ENCODE measurements at regions not wholly inside any gene's neighbourhood (a gene's known extent, or its start where the extent isn't known, plus 50 kb on each side); places are given as distances from the start of the nearest gene placed in this dataset.
"Not testable (repeated sequence)": the region's sequence is repeated elsewhere in the genome, so short reads cannot be mapped to it uniquely, and the experiment has no call there.

DNA sequence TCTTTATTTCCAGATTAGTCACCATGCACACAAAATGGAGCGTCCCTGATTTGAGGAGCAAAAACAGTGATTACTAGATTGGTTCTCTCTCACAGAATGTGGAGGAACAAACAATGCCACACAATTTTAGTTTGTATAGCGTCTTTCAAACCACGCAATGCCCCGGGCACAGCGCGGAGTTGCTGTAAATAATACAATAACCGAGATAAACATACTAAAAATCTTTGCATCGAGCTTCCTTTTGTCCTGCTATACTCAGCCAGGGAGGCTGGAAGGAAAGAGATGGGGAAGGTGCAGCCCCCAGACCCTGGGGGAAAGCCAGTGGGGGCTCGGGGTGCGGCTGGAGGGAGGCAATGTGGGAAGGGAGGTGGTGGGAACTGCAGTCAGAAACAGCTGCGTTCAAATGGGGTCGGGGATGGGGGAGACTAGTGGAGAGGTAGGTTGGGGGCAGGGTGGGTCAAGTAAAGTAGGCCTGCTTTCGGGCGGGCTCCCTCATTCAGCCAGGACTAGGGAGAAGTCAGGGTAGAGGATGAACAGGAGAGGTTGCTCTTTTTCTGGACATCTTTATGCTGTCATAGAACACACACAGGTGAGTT is 366.3 kb downstream of the RPS6KC1 start:
- no peak for DNase-seq (ENCODE audit: low spot score)

DNA sequence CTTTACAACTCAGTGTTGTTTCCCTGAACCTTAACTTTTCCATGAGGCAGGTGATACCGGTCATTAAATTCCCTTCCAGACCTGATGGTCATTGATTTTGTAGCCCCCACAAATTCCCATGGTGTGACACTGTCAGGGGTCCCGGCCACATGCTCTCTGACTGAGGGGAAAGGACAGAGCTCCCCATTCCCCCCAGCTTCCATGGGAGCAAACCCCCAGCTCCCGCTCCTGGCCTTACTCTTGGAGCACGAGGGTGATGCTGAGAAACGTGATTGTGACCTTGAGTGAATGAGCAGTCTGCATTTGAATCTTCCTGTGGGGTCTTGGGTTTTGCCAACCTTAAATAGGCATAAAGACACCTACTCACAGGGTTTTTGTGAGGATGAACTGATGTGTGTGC is 366.8 kb downstream of the RPS6KC1 start:
- no peak for DNase-seq (ENCODE audit: low spot score)

DNA sequence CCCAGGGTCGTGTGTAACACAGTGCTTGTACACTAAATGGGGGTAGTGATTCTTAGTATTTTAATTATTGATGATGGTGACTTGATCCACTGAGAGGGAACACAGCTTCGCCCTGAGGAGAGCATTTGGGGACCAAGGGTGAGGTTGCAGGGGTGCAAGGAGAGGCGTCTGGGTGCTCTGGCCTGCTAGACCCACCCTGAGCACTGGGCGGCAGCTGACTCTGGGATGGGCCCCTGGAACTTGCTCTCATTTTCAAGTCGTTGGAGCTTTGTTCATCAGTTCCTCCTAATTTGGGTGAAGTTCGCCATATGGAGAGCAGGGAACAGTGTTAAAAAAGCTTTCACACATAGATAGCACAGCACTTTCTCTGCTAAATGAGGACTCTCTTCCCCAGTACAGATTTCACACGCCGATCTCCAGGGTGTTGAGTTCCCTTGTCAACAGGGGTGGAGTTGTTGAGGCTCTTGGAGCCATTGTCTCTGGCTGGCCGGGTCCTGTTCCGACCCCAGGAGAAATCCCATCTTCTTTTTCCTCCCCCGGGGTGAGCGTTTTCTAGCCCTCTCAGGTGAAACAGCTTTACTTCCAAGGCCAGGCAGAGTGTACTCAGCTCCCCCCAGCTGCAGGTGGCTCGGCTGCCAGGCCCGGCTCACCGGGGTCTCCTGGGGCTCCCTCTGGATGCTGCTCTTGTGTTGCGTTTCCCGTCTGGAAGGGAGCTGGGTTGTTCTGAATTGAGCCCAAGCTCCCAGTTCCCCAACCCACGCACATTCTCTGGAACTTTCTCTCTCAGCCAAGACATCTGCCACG is 367.4 kb downstream of the RPS6KC1 start:
- no peak for DNase-seq (ENCODE audit: low spot score)

DNA sequence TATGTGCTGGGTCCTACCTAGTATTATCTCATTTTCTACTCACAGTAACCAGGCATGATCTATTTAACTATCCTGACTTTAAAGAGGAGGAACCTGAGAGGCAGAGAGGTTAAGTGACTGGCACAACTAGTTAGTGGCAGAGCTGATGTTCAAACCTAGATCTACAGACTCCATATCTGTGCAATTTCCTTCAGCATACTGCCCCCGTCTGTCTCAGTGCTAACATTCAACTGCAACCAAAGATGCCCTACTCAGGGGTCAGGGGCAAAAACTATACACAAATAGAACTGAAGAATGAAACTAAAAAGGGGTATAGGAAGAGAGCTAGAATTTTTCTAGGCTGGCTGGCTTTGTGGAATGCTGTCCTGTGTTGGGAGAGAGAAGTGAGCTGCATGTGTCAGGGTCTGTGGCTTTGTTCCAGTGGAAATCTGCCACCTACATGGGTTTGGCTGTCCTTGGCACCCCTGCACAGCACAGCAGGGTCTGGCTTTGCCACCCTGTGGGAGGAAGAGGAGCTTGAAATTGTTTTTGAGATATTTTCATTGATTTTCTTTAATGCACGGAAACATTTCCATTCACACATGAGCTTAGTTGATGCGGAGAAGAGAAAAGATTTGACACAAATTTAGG is 368.5 kb downstream of the RPS6KC1 start:
- DNase-seq (ENCODE audit: low spot score) = no peak

DNA sequence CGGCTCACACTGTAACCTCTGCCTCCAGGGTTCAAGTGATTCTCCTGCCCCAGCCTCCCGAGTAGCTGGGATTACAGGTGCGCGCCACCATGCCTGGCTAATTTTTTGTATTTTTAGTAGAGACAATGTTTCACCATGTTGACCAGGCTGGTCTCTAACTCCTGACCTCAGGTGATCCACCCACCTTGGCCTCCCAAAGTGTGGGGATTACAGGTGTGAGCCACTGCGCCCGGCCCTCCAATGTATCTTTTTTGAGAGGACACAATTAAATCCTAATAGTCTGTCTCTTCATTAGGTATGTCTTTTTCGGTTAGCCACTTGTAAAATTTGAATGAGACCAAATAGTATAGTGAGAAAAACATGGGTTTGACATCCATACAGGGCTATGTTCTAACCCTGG is 370.1 kb downstream of the RPS6KC1 start:
- not testable (repeated sequence) for DNase-seq (ENCODE audit: low spot score)

DNA sequence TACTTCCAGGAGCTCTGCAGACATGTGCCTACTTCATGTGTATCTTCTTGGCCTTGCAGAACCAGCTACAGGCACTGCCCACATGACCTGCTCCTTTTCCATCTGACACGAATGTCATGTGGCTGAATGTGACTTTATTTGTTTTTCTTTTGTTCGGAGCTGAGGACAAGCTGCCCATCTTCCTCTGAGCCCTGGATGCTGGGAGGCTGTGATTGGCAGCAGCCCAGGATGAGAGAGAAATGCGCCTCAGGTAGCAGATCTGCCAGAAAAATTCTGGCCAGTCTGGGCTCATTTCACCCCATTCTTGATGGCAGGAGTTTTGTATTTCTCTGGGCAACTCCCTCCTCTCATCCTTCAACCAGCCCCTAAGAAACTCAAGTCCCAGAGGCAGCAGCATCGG is 372.0 kb downstream of the RPS6KC1 start:
- no peak for DNase-seq (ENCODE audit: low spot score)

DNA sequence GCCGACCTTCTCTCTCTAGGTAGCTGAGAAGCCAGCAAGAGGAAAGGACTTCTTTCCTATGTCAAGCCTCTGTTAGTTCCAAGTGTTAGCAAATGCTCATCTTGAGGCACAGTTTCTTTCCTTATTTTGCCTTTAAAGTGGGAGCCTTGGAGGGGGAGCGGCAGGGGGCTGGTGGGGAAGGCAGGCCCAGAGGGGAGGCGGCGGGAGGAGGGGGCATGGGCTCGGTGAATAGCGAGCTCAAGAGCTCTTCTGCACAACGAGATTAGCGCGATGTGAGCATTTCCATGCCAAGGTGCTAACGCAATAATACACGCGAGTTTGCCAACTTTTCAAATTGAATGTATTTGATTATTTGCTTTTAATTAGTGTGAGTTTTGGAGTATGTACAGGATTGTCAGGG is 372.6 kb downstream of the RPS6KC1 start:
- no peak for DNase-seq (ENCODE audit: low spot score)

DNA sequence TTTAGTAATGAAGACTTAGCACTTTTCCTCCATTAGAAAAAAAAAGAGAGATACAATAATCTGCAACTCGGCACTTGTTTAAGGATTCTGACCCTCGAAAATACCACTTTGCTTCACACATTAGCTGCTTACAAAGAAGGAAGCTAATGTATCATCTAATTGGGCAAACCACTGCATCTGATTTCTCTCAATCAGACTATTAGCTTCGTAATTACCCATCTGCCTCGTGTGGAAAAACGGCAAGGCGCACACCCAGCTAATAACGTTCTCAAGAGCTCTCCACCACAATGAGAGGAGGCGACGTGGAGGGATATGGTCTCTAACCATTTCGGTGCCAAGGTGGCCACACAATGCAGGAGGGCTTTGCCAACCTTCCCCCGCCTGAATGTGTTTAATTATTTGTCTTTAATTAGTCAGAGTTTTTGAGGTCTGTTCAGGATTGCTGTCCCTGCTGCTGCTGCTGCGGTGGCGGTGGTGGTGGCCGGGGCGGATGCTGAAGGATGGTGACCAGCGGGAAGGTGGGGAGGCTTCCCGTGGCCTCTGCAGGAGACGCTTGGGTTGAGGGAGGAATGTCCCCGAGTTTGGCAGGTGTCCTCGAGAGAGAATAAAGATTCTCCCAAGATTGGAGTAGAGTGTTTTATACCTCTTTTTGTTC is 374.5 kb downstream of the RPS6KC1 start:
- DNase-seq (ENCODE audit: low spot score) = no peak

DNA sequence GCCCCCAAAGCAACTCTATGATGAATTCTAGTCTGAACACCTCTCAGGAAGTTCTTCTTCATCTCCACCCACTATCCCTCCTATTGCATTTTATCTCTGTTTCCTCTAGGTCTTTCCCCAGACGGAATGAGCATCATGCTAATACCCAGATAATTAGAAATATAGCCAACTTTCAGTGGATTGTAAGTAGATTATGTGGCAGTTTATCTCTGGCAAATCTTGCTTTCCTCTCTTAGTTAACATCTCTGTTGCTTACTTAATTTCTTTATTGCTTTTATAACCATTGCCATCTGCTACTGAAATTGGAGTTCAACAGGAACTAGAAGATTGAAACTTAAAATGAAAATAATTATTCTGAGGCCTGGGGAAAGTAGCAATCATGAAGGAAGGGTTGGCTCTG is 378.6 kb downstream of the RPS6KC1 start:
- no peak for DNase-seq (ENCODE audit: low spot score)

DNA sequence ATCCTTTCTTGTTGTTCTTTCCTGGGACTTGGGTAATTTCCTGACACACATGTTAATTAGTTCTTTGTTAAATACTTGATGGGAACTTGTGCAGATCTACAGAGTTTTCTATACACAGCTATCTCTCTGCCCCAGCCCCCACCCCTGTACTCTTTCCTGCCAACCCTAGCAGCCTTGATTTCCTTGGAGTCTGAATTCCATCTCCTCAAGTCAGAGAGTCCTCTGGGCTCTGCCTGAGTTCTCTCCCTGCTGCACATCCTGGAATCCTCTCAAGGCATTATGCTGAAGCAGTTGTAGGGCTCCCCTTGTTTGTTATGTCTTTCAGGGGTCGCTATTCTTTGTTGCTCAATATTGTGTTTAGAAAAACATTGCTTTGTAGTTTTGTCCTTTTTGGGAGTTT is 384.7 kb downstream of the RPS6KC1 start:
- DNase-seq (ENCODE audit: low spot score) = no peak

DNA sequence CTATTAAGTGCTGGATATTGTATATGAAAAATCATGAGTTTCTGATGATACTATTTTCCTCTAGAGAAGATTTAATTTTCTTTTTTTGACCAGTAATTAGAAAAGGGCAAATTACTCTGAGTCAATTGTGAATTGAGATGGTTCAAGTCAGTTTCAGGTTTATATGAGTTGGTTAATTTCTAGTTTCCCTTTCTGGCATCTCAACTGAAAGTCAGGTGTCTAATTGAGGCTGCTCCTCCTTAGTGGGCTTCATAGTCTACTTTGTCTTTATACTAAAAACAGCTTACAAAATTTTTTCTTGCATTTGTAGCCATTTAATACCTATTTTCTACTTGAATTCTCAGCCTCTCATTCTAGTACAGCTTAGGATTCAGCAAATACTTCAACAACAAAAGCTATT is 387.3 kb downstream of the RPS6KC1 start:
- no peak for DNase-seq (ENCODE audit: low spot score)

DNA sequence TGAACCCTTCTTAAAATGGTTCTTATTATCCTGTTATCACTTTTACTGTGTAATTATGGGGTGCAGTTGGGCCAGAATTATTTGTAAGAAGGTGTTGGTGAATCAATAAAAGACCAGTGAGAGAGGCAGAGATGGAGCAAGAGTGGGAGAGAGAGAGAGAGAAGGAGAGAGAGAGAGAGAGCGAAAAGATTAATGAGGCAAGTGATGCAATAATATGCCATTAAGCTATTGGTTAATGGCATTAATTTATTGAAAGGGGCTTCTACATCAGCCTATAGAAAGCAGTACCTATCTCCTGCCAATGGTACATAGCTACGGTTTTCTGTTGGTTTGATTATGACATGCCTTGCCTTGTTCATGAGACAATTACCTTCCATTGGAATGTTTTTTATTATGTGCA is 388.7 kb downstream of the RPS6KC1 start:
- no peak for DNase-seq (ENCODE audit: low spot score)

DNA sequence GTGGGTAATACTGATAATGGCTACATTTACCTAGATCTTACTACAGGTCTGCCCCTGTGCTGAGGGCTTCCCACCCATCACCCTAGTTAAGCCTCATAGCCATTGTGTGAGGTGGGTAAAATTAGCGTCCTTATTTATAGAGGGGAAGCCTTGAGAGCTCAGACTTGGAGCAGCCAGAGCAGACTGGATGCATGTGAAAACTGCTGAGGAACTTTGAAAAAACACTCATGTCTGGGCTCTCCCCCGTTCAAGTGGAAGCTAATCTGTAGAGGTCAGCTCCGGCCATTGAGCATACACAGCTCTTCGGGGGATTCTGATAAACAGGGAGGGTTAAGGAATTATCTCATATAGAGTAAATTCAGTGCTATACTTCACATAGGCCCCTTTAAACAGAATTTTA is 389.7 kb downstream of the RPS6KC1 start:
- no peak for DNase-seq (ENCODE audit: low spot score)

DNA sequence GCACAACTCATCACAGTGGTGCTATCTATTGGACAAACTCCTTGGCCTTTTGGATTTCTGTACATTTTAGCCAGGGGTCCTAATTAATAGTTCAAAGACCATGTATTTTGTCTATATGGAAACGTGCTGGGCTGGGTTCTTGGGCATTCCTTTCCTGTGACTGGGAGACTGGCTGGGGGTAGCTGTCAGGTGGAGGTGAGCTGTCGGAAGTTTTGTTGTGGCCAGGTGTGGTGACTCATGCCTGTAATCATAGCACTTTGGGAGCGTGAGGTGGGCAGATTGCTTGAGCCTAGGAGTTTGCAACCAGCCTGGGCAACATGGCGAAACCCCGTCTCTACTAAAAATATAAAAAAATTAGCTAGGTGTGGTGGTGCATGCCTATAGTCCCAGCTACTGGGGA is 392.4 kb downstream of the RPS6KC1 start:
- DNase-seq (ENCODE audit: low spot score) = no peak

DNA sequence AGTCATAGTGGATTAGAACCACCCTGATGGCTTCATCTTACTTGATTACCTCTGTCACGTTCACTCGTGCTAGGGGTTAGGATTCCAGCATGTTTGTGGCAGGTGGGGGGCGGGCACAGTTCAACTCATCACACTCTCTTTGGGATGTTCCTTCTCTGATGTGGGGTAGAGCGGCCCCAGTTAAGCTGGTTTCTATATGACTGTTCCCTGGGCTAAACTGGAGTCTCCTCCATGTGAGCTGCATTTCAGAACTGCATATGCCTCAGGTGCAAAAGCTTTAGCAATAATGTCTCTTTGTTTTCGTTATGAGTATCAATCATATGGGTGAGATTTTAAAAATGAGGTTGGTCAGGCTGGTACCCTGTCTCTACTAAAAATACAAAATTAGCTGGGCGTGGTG is 393.2 kb downstream of the RPS6KC1 start:
- no peak for DNase-seq (ENCODE audit: low spot score)

DNA sequence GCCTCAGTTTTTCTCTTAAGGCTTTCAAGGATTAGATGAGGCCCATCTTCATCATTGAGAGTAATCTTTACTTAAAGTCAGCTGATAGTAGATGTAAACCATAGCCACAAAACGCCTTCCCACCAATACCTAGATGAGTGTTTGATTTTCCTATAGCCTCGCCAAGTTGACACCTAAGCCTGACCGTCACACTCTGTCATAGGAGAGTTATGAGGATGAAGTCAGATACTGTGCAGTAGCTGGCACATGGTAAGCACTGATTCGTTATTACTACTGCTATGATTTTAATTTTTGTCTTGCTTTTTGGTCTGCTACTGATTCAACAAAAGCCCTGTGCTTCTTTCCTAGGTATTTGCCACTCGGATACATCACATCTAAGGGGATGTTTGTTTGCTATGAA is 395.5 kb downstream of the RPS6KC1 start:
- no peak for DNase-seq (ENCODE audit: low spot score)

DNA sequence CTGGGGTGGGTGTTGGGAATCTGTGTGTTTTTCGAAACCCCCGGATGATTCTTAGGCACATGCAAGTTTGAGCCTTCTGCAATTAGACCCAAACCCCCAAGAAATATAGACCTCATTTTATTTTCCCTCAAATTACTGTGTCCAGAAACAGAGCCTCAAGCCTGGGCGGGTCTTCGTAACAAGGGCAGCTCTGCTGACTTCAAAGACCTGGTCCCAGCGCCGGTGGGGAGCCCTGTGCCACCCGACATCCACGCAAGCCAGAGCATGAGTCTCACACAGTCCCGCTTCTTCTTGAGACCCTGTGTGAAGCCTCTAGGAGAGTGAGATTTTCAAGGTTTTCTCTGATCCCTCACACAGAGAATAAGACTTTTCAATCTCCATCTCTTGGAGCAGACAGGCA is 397.3 kb downstream of the RPS6KC1 start:
- DNase-seq (ENCODE audit: low spot score) = no peak

DNA sequence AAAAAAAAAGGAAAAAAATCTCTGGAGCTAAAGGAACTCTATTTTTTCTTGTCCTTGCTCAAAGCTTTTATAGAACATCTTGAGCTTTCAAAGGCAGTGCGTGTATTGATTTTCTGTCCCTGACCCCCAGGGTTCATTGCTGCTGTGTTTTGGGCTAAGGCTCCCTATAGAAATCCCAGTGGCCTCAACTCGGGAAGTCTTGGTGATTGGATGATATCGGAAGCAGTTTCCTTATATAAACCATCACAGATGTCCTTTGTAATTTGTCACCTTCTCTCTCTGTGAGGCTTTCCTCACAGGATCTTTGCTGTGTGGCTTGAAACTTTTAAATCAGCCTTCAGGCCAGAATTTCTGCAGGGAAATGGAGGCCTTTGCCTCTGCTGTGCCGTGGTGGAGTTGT is 397.7 kb downstream of the RPS6KC1 start:
- DNase-seq (ENCODE audit: low spot score) = no peak

DNA sequence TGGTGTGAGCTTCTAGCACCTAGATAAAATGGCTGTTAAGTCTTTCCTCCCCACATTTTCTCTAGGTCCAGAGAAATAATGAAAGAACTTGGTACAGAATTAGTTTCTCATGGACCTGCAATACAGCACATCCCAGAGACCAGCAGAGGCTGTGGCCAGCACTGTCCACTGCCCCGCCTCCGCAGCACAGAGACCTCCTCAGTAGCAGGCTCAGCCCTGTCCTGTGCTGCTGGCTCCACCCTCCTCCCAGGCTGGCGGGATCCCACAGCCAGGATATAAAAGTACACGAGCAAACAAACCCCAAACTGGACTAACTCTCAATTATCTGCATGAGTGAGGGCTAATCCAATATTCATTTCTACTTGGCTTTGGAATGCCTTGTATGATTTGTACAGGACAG is 401.5 kb downstream of the RPS6KC1 start:
- no peak for DNase-seq (ENCODE audit: low spot score)

DNA sequence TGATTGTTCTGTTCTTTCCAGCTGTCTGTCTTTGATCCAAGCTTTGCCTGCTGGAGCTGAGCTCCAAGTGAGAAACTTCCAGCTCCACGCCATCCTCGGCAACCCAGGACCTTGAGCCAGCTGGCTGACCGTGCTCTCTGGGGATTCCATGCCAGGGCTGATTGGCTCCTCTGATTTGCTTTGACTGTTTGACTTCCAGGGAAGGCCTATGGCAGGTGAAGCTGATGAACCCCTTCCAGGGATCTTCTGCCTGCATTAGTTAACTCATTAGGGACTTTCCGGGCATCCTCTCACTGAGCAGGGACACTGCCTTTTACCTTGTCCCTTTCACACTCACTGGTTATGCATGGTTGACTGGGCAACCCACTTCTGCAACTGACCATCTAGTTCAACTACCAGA is 406.1 kb downstream of the RPS6KC1 start:
- DNase-seq (ENCODE audit: low spot score) = no peak

DNA sequence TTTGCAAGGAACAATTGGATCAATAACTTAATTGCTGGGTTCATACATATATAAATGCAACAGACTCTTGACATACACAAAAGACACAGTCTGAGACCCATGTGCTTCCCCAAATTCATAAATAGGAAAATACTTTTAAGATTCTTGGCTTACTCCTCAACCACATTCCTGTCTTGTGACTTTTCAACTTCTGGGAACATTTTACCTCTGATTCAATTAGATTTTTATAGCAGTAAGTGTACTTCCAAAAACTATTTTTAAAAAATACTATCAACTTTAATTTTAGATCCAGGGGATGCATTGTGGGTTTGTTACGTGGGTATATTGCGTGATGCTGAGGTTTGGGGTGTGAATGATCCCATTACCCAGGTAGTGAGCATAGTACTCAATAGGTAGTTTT is 406.7 kb downstream of the RPS6KC1 start:
- DNase-seq (ENCODE audit: low spot score) = no peak

DNA sequence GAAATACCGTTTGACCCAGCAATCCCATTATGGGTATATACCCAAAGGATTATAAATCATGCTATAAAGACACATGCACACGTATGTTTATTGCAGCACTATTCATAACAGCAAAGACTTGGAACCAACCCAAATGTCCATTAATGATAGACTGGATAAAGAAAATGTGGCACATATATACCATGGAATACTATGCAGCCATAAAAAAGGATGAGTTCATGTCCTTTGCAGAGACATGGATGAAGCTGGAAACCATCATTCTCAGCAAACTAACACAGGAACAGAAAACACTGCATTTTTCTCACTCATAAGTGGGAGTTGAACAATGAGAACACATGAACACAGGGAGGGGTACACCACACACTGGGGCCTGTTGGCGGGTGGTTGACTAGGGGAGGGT is 411.3 kb downstream of the RPS6KC1 start:
- DNase-seq (ENCODE audit: low spot score) = not testable (repeated sequence)

All from mucosa of gallbladder (tissue), 1 donor.